Gastrocnemius medialis (tissue), 4 donors: ENCODE measurements at regions not wholly inside any gene's neighbourhood (a gene's known extent, or its start where the extent isn't known, plus 50 kb on each side); places are given as distances from the start of the nearest gene placed in this dataset.

ENCODE experiments used
- ATAC-seq, 2 donors: fragments of 150-250 bp; one replicate each; pipeline ENCODE4 v1.9.1; 2016
- DNase-seq, 2 donors: peaks; one replicate each; pipeline ENCODE4 v3.0.0-alpha.2; 2019
- H3K27ac ChIP-seq, 4 donors: fragments of 200-600 bp; sonication (generic); 1 replicate in 1 of 4; 2 replicates in 3 of 4; pipeline ENCODE4 v1.5.1; 2016 to 2018; ENCODE audit warnings: mild to moderate bottlenecking in 2 of 4, moderate library complexity in 1 of 4
- H3K27me3 ChIP-seq, 3 donors: fragments of 200-600 bp; sonication (generic) in 2 of 3; 1 replicate in 1 of 3; 2 replicates in 2 of 3; pipeline versions ENCODE4 v1.5.1 to v1.6.0; 2016 to 2019; ENCODE audit warnings: mild to moderate bottlenecking in 1 of 3, moderate library complexity in 1 of 3
- H3K36me3 ChIP-seq, 2 donors: fragments of 200-600 bp; sonication (generic) in 1 of 2; one replicate each; pipeline ENCODE4 v1.5.1; 2017 to 2018
- H3K4me1 ChIP-seq, 2 donors: fragments of 200-600 bp; sonication (generic) in 1 of 2; one replicate each; pipeline ENCODE4 v1.5.1; 2016 to 2017; ENCODE audit warnings: mild to moderate bottlenecking in 2 of 2
- H3K4me3 ChIP-seq, 4 donors: fragments of 200-600 bp; sonication (generic) in 3 of 4; 1 replicate in 1 of 4; 2 replicates in 3 of 4; pipeline ENCODE4 v1.5.1; 2016 to 2019; ENCODE audit warnings: mild to moderate bottlenecking in 2 of 4
- H3K9me3 ChIP-seq, 3 donors: fragments of 200-600 bp; sonication (generic) in 2 of 3; 1 replicate in 1 of 3; 2 replicates in 2 of 3; pipeline ENCODE4 v1.5.1; 2016 to 2019
- POLR2A ChIP-seq, 2 donors: fragments of 450-650 bp; IDR thresholded peaks; one replicate each; pipeline ENCODE4 v1.6.1; 2017; ENCODE audit warnings: antibody characterized with exemption in 2 of 2, mild to moderate bottlenecking in 2 of 2, moderate library complexity in 2 of 2
- in situ Hi-C, 4 donors: fragments of 200-750 bp; cut with MboI; loops; one replicate each; pipeline versions ENCODE4 v1.15.0 to v1.8.0; 2017; ENCODE audit warnings: low sequenced_read_pairs in 4 of 4
- intact Hi-C: fragments of 100-400 bp; cut with DNase I; formaldehyde crosslinking; loops from one replicate; pipeline ENCODE4 v1.15.1; 2023; ENCODE audit warnings: low total_unique reads
- TF ChIP-seq, protein P1 (sequence below), 5 experiments: fragments of 450-650 bp in 3 of 5; fragments of 200-600 bp in 2 of 5; sonication (generic) in 2 of 5; IDR thresholded peaks in 4 of 5; conservative IDR thresholded peaks in 1 of 5; 1 replicate in 4 of 5; 2 replicates in 1 of 5; pipeline ENCODE4 v1.5.1; 2016 to 2019; ENCODE audit warnings: antibody characterized with exemption in 5 of 5, mild to moderate bottlenecking in 3 of 5, moderate library complexity in 3 of 5

DNA sequence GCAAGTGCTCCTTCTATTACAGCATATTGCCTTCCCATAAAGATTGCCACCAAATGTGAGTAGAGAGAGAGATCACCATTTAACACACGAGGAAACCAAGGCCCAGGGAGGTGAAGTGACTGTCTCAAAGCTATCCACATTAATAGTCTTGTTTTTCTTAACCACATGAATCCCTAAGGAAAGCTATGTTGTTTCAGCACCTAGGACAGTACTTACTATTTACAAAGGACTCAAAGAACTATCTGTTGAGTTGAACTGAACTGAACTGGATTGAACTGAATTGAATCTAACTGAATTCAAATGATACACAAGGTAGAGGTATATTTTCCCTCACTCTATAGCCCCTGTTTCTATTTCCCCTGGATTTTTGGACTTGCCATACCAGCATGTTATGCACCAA, 430.4 kb downstream of the CAAP1 start:
- no peak overlapping the region for H3K4me3 ChIP-seq
- intact Hi-C loops (no loop called here), in situ Hi-C loops (no loop called here)
- no peak overlapping the region for H3K27ac ChIP-seq
- H3K36me3 ChIP-seq, result no peaks in the 10 kb centered on the region
- H3K9me3 ChIP-seq, result no peaks in the 10 kb centered on the region
- no peaks in the 10 kb centered on the region for H3K4me1 ChIP-seq
- no peak for ATAC-seq
- DNase-seq, result no peak
- no peaks in the 10 kb centered on the region for H3K27me3 ChIP-seq
- no peak for TF ChIP-seq POLR2A (IDR thresholded peaks at IDR 0.05)
- TF ChIP-seq, protein P1, sequence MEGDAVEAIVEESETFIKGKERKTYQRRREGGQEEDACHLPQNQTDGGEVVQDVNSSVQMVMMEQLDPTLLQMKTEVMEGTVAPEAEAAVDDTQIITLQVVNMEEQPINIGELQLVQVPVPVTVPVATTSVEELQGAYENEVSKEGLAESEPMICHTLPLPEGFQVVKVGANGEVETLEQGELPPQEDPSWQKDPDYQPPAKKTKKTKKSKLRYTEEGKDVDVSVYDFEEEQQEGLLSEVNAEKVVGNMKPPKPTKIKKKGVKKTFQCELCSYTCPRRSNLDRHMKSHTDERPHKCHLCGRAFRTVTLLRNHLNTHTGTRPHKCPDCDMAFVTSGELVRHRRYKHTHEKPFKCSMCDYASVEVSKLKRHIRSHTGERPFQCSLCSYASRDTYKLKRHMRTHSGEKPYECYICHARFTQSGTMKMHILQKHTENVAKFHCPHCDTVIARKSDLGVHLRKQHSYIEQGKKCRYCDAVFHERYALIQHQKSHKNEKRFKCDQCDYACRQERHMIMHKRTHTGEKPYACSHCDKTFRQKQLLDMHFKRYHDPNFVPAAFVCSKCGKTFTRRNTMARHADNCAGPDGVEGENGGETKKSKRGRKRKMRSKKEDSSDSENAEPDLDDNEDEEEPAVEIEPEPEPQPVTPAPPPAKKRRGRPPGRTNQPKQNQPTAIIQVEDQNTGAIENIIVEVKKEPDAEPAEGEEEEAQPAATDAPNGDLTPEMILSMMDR (IDR thresholded peaks at IDR 0.05 in 4 of 5, conservative IDR thresholded peaks at IDR 0.05 in 1 of 5), result no peak

- in situ Hi-C loops (no loop called here), intact Hi-C loops (no loop called here)
- no peak overlapping the region for H3K4me3 ChIP-seq
- no peaks in the 10 kb centered on the region for H3K36me3 ChIP-seq
- H3K9me3 ChIP-seq, result no peaks in the 10 kb centered on the region
- TF ChIP-seq, protein P1 (IDR thresholded peaks at IDR 0.05 in 4 of 5, conservative IDR thresholded peaks at IDR 0.05 in 1 of 5), result no peak
- no peak for TF ChIP-seq POLR2A (IDR thresholded peaks at IDR 0.05)
- H3K27ac ChIP-seq, result no peak overlapping the region
- DNase-seq (no peak), ATAC-seq (no peak)
- no peaks in the 10 kb centered on the region for H3K27me3 ChIP-seq
- H3K4me1 ChIP-seq, result no peaks in the 10 kb centered on the region
These were observed 432.0 kb downstream of the CAAP1 start for GRCh38 chr9:26460624-26461023.

DNA sequence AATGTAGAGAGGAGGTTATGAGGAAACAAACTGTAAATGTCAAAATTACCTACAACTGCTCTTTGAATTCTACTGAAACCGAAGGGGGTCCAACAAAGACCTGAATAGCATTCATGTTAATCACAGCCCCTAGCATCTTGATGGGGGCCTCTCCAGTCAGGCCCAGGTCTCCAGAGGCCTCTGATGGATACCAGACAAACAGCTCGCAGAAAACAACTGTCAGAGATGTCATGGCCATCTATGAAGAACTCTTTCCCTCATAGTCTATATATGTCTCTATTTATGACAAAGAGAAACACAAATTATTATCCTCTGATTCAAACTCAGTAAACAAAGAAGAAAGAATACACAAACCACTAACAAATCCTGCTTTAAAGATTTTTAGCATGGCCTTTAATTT, 432.6 kb downstream of the CAAP1 start:
- DNase-seq, result no peak
- Histone ChIP-seq H3K9me3 (no peaks in the 10 kb centered on the region), H3K4me3 (no peak overlapping the region), H3K36me3 (no peaks in the 10 kb centered on the region), H3K4me1 (no peaks in the 10 kb centered on the region), H3K27me3 (no peaks in the 10 kb centered on the region), H3K27ac (no peak overlapping the region)
- in situ Hi-C loops, result no loop called here
- intact Hi-C loops, result no loop called here
- ATAC-seq, result no peak
- TF ChIP-seq, protein P1 (IDR thresholded peaks at IDR 0.05 in 4 of 5, conservative IDR thresholded peaks at IDR 0.05 in 1 of 5), result no peak
- no peak for TF ChIP-seq POLR2A (IDR thresholded peaks at IDR 0.05)

DNA sequence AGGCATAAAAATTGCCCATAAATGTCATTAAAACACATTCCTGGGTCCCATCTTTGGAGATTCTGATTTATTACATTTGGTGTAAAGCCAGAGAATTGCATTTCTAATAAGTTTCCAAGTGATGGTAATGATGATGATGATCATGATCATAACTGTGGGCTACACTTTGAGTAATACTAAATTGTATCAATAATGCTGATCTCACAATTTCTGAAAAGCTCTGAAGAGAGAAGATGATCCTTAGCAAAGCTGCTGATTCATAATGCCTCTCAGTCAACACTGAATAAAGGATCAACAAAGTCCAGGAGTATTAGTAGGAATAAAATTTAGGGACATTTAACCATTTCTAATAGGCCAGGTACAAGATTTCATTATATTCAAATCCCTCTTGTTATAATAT, 434.5 kb downstream of the CAAP1 start:
- no peaks in the 10 kb centered on the region for H3K36me3 ChIP-seq
- TF ChIP-seq, protein P1 (IDR thresholded peaks at IDR 0.05 in 4 of 5, conservative IDR thresholded peaks at IDR 0.05 in 1 of 5), result no peak
- H3K4me1 ChIP-seq, result no peaks in the 10 kb centered on the region
- no peak overlapping the region for H3K4me3 ChIP-seq
- in situ Hi-C loops, result no loop called here
- intact Hi-C loops, result no loop called here
- no peak overlapping the region for H3K27ac ChIP-seq
- no peaks in the 10 kb centered on the region for H3K9me3 ChIP-seq
- ATAC-seq, result no peak
- no peaks in the 10 kb centered on the region for H3K27me3 ChIP-seq
- no peak for DNase-seq

GRCh38 chr9:26457151-26457550, 435.5 kb downstream of the CAAP1 start:
- Histone ChIP-seq H3K36me3 (no peaks in the 10 kb centered on the region), H3K4me1 (no peaks in the 10 kb centered on the region), H3K4me3 (no peak overlapping the region), H3K27ac (no peak overlapping the region), H3K27me3 (no peaks in the 10 kb centered on the region), H3K9me3 (no peaks in the 10 kb centered on the region)
- in situ Hi-C loops (no loop called here), intact Hi-C loops (no loop called here)
- DNase-seq (no peak), ATAC-seq (no peak)
- TF ChIP-seq POLR2A (IDR thresholded peaks at IDR 0.05), result no peak
- TF ChIP-seq, protein P1 (IDR thresholded peaks at IDR 0.05 in 4 of 5, conservative IDR thresholded peaks at IDR 0.05 in 1 of 5), result no peak
